GM19468 (cell line): ENCODE measurements at regions not wholly inside any gene's neighbourhood (a gene's known extent, or its start where the extent isn't known, plus 50 kb on each side); places are given as distances from the start of the nearest gene placed in this dataset.

ENCODE experiments used
- ATAC-seq: cut with Tn5 transposase; IDR thresholded peaks from one replicate; pipeline ENCODE4 v1.9.1; 2021; ENCODE audit warnings: mild to moderate bottlenecking, moderate library complexity, moderate number of reproducible peaks; ENCODE audit not compliant: unreplicated experiment; ENCODE audit errors: extremely low read depth

DNA sequence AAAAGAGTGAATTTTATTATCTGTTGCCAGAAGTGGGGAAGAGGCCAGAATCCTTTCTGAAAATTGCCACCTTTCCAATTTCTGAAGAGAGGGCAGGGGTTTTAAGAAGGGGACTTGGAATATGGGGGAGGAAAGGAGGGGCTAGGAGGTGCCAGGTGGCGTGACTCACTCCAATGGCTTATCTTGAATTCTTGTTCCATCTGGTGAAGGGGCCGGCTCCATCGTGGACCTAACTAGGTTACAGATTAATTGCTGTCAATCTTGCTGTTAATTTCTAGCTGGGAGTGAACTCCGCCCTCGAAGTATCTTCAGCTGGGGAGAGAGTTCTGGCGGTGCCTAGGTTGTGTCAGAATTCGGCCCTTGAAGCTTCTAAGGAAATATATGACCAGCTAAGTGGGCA, 138.7 kb downstream of the YTHDC2 start:
- ATAC-seq, result no peak

DNA sequence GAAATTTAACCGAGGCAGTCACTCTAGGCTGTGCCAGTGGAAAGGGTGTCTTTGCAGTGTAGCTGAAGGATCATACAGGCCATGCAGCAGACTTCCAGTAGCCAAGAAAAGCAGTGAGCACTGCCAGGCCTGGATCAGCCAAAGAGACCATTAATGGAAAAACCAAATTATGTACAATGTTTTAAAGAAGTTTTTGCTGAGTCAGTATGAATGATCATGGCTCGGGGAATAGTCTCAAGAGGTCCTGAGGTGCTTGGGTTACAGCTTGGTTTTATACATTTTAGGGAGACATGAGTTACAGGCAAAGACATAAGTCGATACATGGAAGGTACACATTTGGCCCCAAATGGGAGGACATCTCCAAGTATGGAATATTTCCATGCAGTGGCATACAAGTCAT, 141.3 kb downstream of the YTHDC2 start:
- ATAC-seq, result no peak

DNA sequence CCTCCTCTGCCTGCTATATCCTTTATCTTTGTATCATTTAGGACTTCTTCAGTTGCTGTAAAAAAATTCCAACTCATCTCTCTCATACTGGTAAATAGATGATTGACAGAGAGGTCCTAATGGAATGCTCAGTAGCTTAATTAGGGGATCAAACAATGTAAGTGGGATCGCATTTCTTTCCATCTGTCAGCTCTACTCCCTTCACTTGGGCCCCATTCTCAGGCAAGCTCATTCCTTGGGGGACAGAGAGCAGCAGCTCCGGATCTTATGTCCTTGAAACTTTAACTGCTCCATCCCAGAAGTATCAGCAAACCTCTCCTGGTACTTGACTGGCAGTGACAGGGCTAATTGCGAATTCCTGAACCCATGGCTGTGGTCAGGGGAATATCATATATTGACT, 146.7 kb downstream of the YTHDC2 start:
- no peak for ATAC-seq

DNA sequence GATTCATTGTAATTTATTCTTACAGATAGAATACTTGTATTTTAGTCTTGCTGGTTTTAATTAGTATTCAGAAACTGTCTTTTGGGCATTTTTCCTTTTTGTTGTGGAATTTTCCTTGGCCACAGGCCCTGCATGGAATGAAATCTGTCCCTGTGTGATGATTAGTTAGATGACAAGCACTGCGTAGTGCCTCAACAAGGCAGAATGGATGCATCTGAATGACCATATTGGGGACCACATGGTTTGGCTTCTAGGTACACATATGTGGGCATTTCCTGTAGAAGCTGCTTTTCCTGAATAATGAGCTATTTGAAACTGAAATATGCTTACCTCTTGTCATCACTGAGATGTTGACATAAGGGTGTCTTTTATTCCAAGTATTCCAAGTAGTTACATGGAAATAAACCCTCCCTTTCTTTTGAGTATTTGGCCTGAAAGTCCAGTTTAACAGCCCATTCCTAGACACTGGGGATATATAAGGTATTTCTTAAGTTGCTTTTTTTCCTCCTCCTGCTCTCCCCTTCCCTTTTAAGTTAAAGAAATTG, 147.3 kb downstream of the YTHDC2 start:
- no peak for ATAC-seq

DNA sequence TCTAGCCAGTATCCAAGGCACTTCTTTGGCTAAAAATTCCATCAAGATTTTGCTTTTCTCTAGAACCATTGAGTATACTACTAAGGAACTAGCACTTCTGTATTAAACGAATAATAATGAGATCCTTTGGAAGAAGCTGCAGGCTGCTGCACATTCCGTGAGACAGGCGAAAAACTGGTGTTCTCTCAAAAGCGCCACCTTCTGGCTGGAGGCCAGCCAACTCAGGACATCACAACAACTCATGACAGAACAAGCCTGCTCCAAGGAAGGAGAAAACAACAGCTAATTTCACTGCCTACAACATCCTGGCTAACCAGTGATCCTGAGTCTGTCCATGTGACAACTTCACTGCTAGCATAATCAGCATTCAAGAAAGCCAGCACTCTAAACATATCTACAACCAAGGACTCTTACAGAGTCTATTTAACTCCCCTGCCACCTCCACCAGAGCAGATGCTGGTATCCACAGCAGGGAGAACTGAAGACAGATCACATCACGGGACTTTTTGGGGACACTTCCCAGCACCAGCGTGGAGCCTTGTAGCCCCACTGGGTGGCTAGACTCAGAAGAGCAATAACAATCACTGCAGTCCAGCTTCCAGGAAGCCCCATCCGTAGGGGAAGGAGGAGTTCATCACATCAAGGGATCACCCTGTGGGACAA, 150.5 kb downstream of the YTHDC2 start:
- no peak for ATAC-seq

DNA sequence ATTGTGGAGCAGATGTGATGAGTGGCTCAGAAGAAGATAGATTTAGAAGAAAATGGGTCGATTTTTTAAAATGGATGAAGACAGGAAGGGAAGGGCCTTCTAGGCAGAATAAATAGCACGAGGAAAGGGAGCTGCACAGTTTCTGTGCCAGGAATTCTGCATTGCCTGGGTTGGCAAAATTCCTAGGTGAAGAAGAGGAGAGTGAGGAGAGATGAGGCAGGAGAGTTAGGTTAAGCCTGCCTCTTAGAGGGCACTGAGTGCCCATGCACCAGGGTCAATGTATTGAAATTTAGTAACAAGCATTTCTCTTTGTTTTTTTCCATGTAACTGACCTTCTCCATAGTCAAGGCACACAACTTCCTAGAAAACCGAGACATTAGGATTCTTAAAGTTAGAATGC, 159.5 kb downstream of the YTHDC2 start:
- no peak for ATAC-seq

DNA sequence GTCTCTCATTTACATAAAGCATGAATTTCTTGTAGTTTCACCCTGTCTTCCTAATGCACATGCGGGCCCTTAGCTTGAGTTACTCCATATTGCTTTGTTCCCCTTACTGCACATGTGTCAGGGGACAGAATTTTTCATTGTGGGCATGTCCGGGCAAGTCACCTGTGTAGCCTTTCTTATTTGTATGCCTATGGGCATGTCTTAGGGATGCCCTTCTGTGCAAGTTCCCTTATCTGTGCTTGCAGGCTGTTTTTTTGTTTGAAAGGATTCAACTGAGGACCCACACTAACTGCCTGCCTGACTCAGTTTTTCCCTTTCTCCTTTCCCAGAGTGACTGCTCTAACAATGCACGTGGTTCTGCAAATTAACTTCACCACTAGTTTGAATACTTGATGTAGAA, 161.7 kb downstream of the YTHDC2 start:
- no peak for ATAC-seq

DNA sequence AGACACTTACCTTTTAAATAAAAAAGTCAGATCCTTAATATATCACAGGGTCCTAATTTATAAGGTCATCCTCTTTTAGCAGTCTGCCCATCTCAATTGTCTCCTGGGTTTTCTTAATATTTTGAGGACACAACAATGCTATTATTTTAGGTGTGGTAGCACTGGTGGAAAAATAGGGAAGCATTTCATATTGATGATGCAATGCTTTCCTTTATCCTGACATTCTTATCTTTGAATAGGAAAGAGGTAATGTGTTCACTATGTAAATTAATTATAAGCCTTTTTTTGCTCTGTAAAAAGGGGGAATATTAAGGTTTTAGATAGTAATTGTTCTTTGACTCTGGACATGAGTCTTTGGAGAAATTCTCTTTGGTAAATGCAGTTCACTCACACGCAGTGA, 164.7 kb downstream of the YTHDC2 start:
- no peak for ATAC-seq

DNA sequence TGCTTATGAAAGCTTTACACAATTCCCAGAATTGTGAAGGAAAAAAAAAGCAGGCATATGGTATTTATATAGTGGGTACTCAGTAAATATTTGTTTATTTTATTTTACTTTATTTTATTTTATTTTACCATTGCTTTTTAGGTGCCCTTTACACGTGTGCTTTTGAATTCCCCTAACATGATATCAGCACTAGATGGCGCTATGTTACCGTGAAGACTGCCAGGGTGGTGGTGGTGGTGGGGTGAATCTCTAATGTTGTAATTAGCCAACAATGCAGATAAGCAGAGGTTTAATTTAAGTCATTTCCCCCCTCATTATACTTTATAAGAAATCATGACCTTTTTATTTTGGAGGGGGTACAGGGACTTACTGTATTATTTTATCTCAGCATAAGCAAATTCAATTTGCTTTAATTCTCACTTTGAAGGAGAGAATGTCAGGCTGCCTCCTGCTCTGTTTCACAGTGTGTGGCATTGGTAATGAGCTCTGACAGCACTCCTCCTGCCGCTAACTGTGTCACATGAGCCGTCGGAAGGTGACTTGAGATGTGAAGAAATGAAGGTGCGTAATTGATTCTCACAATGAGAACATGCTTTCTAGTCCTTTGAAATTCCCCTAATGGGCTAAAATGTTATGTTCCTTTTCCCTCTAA, 165.6 kb downstream of the YTHDC2 start:
- no peak for ATAC-seq

DNA sequence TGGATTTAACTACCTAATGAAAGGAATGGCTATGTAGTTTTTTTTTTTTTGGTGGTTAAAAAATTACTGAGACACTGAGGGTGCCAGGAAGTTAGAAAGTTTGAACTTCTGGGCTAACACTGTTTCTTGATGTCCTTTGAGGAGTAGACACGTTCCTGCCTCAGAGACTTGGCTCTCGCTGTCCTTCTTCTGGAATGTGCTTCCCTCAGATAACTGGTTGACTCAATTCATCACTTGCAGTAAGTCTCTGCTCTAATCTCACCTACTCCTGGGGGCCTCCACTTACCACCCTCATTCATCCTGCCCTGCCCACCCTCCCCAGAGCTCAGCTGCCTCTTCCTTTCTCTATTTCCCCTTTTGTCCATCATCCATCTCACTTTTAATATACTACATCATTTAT, 167.0 kb downstream of the YTHDC2 start:
- no peak for ATAC-seq

DNA sequence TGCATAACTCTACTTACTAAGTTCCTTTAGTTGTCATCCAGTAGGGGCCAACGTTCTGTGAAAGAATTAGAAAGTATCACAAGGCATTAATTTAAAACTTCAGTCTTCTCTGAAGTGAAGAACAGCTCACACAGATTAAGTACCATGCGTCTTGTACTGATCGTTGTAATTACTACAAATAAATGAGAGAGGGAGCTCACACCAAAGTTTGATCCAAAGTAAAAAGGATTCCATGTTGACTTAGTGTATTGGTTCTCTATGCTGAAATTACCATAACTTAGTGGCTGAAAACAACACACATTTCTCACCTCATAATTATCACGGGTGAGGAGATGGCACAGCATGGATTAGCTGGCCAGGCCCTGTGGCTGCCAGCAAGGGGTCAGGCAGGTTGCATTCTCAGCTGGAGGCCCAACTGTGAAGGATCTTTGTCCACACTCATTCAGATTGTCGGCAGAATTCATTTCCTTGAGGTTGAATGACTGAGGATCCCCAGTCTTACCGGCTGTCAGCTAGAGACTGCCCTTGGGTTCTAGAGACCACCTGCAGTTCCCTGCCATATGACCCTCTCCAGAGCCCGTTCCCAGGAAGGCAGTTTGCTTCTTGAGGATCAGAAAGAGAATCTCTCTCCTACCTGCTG, 169.1 kb downstream of the YTHDC2 start:
- ATAC-seq, result no peak

DNA sequence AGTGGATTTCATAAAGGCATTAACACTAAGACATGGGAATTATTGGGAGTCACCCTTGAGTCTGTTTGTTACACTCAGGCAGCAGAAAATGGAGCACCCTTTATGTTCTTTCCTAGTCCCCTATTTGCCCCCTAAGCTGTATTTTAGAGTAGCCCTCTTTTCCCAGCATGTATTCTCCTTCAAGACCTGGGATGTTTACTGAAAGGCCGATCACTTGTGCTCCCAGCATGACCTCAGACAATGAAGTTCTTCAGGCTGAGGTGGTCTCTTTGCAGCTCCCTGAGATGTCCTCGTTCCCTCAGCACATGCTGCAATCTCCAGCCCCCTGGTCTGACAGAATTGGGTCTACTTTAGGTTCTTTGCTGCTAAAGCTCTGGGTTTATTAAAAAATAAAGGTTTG, 169.7 kb downstream of the YTHDC2 start:
- no peak for ATAC-seq

DNA sequence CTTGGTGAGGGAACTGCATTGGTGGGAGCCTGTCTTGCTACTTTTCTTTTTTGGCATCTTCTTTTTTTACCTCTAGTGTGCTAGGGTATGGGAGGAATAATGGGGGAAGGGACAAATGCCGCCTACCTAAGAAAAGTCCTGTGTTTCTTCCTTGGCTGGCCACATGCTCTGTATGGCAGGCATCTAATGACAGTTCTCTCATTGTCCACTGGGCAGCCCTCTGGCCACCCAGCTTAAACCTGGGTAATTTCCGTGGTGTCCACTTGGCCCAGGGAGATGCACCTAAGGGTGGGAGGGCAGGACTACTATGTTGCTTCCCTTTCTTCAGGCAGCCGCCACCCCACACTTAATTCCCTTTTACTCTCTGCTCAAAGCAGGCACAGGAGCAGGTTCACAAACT, 173.1 kb downstream of the YTHDC2 start:
- ATAC-seq, result no peak

DNA sequence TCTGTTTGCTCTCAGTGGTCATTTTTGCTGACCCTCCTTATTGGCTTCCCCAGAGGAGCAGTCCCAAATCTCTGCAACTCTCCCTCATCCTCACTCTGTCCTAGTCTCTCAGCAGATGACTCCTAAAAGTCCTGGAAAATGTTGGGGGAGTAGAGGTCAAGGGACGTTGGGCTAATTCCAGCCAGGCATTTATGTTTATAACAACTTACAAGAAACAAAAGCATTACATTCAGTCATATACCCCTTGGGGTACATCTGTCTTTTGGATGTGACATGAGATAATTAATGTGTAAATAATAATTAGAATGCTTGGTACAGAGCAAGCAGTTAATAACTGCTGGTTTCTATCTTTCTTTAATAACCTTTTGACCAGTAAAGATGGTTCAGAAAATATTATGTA, 176.2 kb downstream of the YTHDC2 start:
- no peak for ATAC-seq

DNA sequence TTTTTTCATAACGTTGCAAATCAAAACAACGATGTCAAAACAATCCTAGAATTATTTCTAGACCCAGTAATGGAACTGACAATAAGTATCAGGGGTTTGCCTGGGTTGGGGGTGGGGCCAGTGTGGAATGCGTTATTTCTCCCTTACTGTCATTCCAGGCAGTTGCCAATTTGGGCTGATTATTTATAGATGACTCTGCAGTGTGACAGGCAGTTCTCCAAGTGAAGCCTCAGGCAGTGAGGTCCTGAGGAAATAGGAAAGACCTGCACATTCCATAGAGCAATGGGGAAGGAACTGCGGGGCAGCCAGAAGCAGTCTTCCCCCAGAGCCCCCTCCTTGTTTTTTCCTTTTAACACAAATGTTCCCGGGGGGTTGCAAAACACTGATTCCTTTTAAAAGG, 179.0 kb downstream of the YTHDC2 start:
- no peak for ATAC-seq

DNA sequence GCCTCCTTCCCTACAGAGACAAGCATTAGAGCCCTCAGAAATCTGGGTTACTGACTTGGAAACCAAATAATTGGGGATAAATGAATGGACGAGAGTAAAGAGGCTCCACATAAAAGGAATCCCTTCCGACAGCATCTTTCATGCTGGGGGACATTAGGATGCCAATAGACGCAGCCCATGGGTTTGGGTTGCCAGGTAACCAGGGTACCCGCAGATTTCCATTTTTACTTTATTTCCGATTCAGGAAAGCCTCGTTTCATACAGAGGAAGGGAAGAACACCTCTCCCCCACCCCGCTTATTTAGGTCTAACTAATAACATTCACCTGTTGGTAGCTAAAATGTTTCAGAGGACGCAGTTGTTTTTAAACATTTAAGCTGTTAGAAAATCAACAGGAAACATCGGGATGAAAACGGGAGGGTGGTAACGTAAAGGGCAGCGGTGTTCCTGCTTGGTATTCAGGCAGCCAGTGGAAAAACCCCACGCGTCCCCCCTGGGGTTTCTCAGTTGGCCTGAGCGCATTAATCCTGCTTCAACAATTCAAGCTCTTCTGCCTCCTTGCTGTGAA, 179.5 kb downstream of the YTHDC2 start:
- no peak for ATAC-seq

DNA sequence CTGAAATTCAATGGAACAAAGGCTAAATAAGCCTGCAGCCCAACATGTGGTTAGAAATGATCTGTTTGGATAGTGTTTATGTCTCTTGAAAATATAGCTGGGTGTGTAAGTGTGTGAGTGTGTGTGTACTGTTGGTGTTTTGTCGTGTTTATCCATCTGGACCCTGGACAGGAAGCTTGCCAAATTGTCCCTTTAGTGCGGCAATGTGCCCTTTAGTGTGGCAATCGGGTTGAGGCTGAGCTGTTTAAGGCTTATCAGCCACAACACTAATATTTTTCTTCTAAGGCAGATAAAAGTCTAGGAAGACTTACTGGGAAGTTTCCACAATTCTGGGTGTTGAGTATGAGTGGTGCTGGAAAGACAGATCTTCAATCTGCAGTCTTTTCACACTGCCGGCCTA, 180.2 kb downstream of the YTHDC2 start:
- no peak for ATAC-seq

DNA sequence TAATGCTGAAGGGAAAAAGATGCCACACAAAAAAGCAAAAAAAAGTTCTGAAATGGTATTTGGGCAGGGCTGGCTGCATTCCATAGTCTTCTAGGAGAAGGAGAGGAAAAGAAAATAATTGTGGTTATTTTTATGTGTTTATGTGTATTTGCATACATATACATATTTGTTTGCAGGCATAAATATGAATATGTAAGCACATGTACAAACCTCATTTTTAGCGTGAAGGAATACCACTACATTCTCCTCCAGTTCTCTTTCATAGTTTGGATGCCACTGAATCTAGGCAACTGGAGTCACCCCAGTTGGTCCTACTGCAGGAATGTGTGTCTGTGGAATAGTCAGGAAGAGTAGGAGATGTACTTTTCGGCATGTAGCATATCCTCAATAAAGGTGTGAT, 181.1 kb downstream of the YTHDC2 start:
- ATAC-seq, result no peak

DNA sequence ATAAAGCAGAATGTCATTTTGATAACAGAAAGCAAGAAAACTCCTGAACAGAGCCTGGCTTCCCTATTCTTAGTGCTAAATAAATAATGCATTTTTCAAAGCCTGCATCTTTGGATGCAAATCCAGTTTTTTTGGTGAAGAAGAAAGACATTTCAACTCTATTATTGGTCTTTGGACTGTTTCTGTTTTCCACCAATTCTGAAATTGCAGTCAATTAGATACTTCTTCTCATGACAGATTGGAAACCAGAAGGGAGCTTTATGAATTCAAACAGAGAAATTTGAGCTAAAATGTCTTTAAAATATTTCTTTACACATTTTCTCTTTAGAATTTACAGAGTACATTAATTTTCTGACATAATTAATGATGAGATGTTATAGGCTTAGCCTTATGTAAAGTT, 189.8 kb downstream of the YTHDC2 start:
- ATAC-seq, result no peak

DNA sequence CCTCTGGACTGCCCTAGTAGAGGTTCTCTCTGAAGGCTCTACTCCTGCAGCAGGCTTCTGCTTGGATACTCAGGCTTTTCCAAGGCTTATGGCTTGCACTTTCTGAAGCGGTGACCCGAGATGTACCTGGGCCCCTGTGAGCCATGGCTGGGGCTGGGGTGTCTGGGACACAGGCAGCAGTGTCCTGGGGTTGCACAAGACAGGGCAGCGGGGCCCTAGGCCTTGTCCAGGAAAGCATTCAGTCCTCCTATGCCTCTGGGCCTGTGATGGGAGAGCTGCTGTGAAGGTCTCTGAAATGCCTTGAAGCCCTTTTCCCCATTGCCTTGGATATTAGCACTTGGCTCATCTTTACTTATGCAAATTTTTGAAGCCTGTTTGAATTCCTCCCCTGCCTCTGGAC, 192.2 kb downstream of the YTHDC2 start:
- no peak for ATAC-seq

DNA sequence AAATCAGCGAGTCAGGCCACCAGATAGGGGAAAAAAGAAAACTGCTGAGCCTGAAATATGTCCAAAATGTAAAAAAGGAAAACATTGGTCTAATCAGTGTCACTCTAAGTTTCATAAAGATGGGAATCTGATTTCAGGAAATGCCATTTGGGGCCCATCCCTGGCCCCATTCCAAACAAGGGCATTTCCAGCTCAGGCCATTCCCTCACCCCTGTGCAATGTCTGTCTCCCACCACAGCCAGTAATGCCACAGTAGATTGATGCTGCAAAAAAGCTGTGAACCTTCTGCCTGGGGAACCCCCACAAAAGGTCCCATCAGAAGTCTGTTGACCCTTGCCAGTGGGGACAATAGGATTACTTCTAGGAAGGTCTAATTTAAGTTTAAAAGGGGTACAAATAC, 199.6 kb downstream of the YTHDC2 start:
- ATAC-seq, result no peak
